Large intestine (tissue), 3 donors: ENCODE measurements at regions not wholly inside any gene's neighbourhood (a gene's known extent, or its start where the extent isn't known, plus 50 kb on each side); places are given as distances from the start of the nearest gene placed in this dataset.

Source experiments
- DNase-seq, 2 donors: peaks; one replicate each; pipeline versions ENCODE4 v3.0.0 to v3.0.0-alpha.2; 2013
- H3K27ac ChIP-seq: one replicate; pipeline ENCODE4 v1.5.1; 2013; ENCODE audit warnings: low read length
- H3K27me3 ChIP-seq: 2 replicates; pipeline ENCODE4 v1.6.1; 2013; ENCODE audit warnings: low read length; ENCODE audit not compliant: control insufficient read depth, insufficient read depth
- H3K36me3 ChIP-seq: 2 replicates; pipeline ENCODE4 v1.6.1; 2013; ENCODE audit warnings: low read length; ENCODE audit not compliant: control insufficient read depth, insufficient read depth
- H3K4me1 ChIP-seq: one replicate; pipeline ENCODE4 v1.6.1; 2013; ENCODE audit warnings: low read length; ENCODE audit not compliant: control insufficient read depth, insufficient read depth
- H3K4me3 ChIP-seq: one replicate; pipeline ENCODE4 v1.5.1; 2013; ENCODE audit warnings: low read length
- H3K9me3 ChIP-seq: one replicate; pipeline ENCODE4 v1.6.1; 2013; ENCODE audit warnings: mild to moderate bottlenecking, low read depth, low read length, moderate library complexity; ENCODE audit not compliant: control insufficient read depth
- WGBS: methylation state at CpG from one replicate; pipeline ENCODE4 v1.1.5; 2013; ENCODE audit warnings: low lambda C conversion rate; ENCODE audit not compliant: insufficient coverage; 5-methylcytosine and 5-hydroxymethylcytosine counted together

DNA sequence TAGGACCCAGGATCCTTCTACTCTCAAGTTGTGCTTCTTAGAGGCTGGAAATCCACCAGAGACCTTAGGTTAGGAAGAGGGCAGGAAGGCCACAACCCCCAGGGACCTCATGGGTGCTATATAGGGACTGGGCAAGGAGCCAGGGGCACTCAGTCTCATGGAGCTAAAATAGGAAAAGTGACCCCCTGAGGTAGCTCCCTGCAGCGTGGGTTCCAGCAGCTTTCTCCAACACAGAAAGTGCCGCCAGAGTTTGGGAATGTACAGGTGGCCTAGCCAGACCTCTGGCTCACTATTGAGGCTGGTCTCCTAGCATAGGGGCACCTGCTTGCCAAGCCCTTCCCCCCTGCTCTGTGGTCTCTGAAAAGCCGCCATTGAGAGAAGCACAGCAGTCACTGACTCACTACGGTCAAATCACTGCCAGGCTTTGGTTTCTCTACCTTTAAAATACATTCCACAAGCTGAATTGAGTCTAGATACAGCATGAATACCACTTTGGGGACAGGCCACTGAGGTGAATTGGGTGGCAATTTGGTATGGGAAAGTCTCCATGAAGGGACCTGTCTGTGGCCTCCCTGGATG, 333.2 kb upstream of the PODXL start:
- DNase-seq: no peak
- Histone ChIP-seq H3K4me3 (no peak overlapping the region), H3K9me3 (no peaks in the 10 kb centered on the region), H3K27ac (no peak overlapping the region), H3K27me3 (peaks cover 7% of the 10 kb centered on the region), H3K4me1 (no peaks in the 10 kb centered on the region), H3K36me3 (no peaks in the 10 kb centered on the region)
- no CpG with 5 or more reads among the region's 4 CpGs for WGBS

DNA sequence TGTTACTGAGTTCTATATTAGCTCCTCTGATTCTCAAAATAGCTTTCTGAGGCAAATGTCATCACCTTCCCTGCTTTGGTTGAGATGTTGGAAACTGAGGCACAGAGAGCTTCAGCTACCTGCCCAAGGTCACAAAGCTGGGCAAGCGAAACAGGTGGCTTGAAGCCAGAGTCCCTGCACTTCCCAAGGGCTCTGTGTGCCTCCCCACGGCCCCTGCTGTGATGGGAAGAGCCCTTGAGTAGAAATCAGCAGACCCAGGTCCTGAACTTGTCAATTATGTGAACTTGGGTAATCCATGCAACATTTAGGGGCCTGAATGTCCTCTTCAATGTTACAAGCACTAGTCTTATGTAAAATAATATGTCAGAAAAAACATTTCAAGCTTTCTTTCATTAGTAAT, 327.3 kb upstream of the PODXL start:
- no peak overlapping the region for H3K27ac ChIP-seq
- H3K4me3 ChIP-seq: no peak overlapping the region
- WGBS: no CpG with 5 or more reads among the region's 2 CpGs
- no peak for DNase-seq
- H3K36me3 ChIP-seq: no peaks in the 10 kb centered on the region
- no peaks in the 10 kb centered on the region for H3K9me3 ChIP-seq
- peaks cover 11% of the 10 kb centered on the region for H3K27me3 ChIP-seq
- H3K4me1 ChIP-seq: no peaks in the 10 kb centered on the region

DNA sequence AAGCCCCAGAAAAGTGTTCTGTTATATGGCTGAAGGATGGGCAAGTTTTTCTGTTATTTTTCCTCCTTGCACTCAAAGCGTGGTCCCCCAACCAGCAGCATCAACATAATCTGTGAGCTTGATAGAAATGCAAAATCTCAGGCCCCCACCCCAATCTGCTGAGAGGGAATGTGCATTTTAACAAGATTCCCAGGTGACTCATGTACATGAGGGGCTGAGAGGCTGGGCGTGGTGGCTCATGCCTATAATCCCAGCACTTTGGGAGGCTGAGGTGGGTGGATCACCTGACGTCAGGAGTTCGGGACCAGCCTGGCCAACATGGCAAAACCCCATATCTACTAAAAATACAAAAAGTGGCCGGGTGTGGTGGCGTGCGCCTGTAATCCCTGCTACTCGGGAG, 326.8 kb upstream of the PODXL start:
- Histone ChIP-seq H3K9me3 (no peaks in the 10 kb centered on the region), H3K27ac (no peak overlapping the region), H3K4me1 (no peaks in the 10 kb centered on the region), H3K36me3 (no peaks in the 10 kb centered on the region), H3K4me3 (no peak overlapping the region), H3K27me3 (peaks cover 14% of the 10 kb centered on the region)
- no peak for DNase-seq
- WGBS: no CpG with 5 or more reads among the region's 8 CpGs

GRCh38 chr7:131882321-131882720, 325.9 kb upstream of the PODXL start:
- no peak overlapping the region for H3K27ac ChIP-seq
- H3K36me3 ChIP-seq: no peaks in the 10 kb centered on the region
- no peak overlapping the region for H3K4me3 ChIP-seq
- no peaks in the 10 kb centered on the region for H3K4me1 ChIP-seq
- H3K27me3 ChIP-seq: peaks cover 12% of the 10 kb centered on the region
- no peaks in the 10 kb centered on the region for H3K9me3 ChIP-seq
- no peak for DNase-seq

- Histone ChIP-seq H3K4me1 (no peaks in the 10 kb centered on the region), H3K9me3 (no peaks in the 10 kb centered on the region), H3K36me3 (no peaks in the 10 kb centered on the region), H3K27ac (no peak overlapping the region), H3K27me3 (peaks cover 7% of the 10 kb centered on the region), H3K4me3 (no peak overlapping the region)
- DNase-seq: no peak
- WGBS: no CpG with 5 or more reads among the region's 2 CpGs
Observed at GRCh38 chr7:131880078-131880477, 323.6 kb upstream of the PODXL start.

DNA sequence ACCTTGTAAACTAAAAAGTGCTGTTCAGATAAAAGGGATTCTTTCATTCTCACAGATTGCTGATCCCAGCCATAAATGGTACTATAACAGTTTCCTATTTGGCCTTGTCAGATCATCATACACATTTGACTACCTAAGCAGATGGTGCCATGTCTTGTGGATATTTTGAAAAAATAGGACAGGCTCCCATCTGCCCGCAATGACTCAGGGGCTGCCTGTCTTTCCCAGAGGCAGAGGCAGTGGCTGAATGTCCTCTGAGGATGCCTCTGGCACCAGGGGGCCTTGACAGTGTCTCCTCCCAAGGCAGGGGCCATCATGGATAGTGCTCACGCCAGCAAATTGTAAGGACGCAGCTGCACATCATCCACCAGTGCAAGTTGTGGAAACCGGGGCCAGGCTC, 323.0 kb upstream of the PODXL start:
- Histone ChIP-seq H3K4me1 (no peaks in the 10 kb centered on the region), H3K9me3 (no peaks in the 10 kb centered on the region), H3K27ac (no peak overlapping the region), H3K27me3 (peaks cover 7% of the 10 kb centered on the region), H3K36me3 (no peaks in the 10 kb centered on the region), H3K4me3 (no peak overlapping the region)
- no CpG with 5 or more reads among the region's 4 CpGs for WGBS
- DNase-seq: no peak

GRCh38 chr7:131878777-131879176, 322.3 kb upstream of the PODXL start:
- no peak overlapping the region for H3K4me3 ChIP-seq
- no peaks in the 10 kb centered on the region for H3K36me3 ChIP-seq
- WGBS: no CpG with 5 or more reads among the region's 2 CpGs
- no peak overlapping the region for H3K27ac ChIP-seq
- H3K9me3 ChIP-seq: no peaks in the 10 kb centered on the region
- H3K27me3 ChIP-seq: peaks cover 7% of the 10 kb centered on the region
- DNase-seq: no peak
- H3K4me1 ChIP-seq: no peaks in the 10 kb centered on the region

DNA sequence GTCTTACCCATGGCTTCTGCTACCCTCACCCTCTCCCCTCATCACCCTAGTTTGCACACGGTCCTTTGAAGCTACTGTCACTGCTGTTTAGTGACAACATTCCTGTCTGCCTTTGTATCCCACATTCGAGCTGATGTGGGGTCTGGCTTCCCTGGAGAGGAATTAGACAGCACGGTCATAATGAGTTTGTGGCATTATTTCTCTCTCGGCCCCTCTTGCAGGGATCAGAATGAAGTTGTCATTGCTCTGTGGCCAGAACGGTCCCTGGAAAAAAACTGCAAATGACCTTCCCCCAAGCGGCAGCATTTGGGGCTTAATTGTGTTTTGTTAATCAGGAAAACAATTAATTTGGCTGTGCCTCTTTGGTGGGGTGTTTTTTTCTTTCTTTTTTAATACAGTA, 317.2 kb upstream of the PODXL start:
- H3K9me3 ChIP-seq: no peaks in the 10 kb centered on the region
- H3K4me1 ChIP-seq: no peaks in the 10 kb centered on the region
- H3K27me3 ChIP-seq: peaks cover 3% of the 10 kb centered on the region
- no peak for DNase-seq
- no peaks in the 10 kb centered on the region for H3K36me3 ChIP-seq
- no peak overlapping the region for H3K4me3 ChIP-seq
- no CpG with 5 or more reads among the region's 6 CpGs for WGBS
- H3K27ac ChIP-seq: no peak overlapping the region

- H3K9me3 ChIP-seq: no peaks in the 10 kb centered on the region
- no peaks in the 10 kb centered on the region for H3K27me3 ChIP-seq
- H3K27ac ChIP-seq: no peak overlapping the region
- no peaks in the 10 kb centered on the region for H3K4me1 ChIP-seq
- H3K36me3 ChIP-seq: no peaks in the 10 kb centered on the region
- DNase-seq: no peak
- H3K4me3 ChIP-seq: no peak overlapping the region
- no CpG with 5 or more reads among the region's 1 CpG for WGBS
Observed at GRCh38 chr7:131869986-131870385, 313.6 kb upstream of the PODXL start.

- H3K27ac ChIP-seq: no peak overlapping the region
- no peaks in the 10 kb centered on the region for H3K36me3 ChIP-seq
- DNase-seq: no peak
- H3K9me3 ChIP-seq: no peaks in the 10 kb centered on the region
- no peaks in the 10 kb centered on the region for H3K4me1 ChIP-seq
- no CpG with 5 or more reads among the region's 3 CpGs for WGBS
- no peaks in the 10 kb centered on the region for H3K27me3 ChIP-seq
- H3K4me3 ChIP-seq: no peak overlapping the region
Observed at GRCh38 chr7:131869169-131869844, 312.9 kb upstream of the PODXL start.

GRCh38 chr7:131867461-131867860, 311.0 kb upstream of the PODXL start:
- H3K27ac ChIP-seq: no peak overlapping the region
- no CpG with 5 or more reads among the region's 4 CpGs for WGBS
- no peaks in the 10 kb centered on the region for H3K36me3 ChIP-seq
- DNase-seq: no peak
- no peaks in the 10 kb centered on the region for H3K4me1 ChIP-seq
- no peaks in the 10 kb centered on the region for H3K27me3 ChIP-seq
- no peaks in the 10 kb centered on the region for H3K9me3 ChIP-seq
- no peak overlapping the region for H3K4me3 ChIP-seq
